H7 (cell line): ENCODE measurements at regions not wholly inside any gene's neighbourhood (a gene's known extent, or its start where the extent isn't known, plus 50 kb on each side); places are given as distances from the start of the nearest gene placed in this dataset.

Experiments used
- DNase-seq: peaks from one replicate; pipeline ENCODE4 v3.0.0; 2012
- H3K27me3 ChIP-seq: 2 replicates; pipeline ENCODE4 v1.6.0; 2011; ENCODE audit warnings: mild to moderate bottlenecking, low read length; ENCODE audit not compliant: control insufficient read depth, insufficient read depth
- H3K36me3 ChIP-seq: replicated peaks from 2 replicates; pipeline ENCODE4 v1.5.1; 2011; ENCODE audit warnings: low read length; ENCODE audit not compliant: control insufficient read depth, insufficient read depth
- H3K4me3 ChIP-seq: 2 replicates; pipeline ENCODE4 v1.5.1; 2011; ENCODE audit warnings: low read depth, mild to moderate bottlenecking, control low read depth, low read length, moderate library complexity; ENCODE audit not compliant: insufficient read depth

- Histone ChIP-seq H3K27me3 (no peaks in the 10 kb centered on the region; the same call in 1 of the 2 replicates), H3K36me3 (no peaks in the 10 kb centered on the region), H3K4me3 (no peak overlapping the region)
- no peak for DNase-seq
Observed at GRCh38 chr16:17998550-17998949, 338.0 kb downstream of the NPIPA8 start.

DNA sequence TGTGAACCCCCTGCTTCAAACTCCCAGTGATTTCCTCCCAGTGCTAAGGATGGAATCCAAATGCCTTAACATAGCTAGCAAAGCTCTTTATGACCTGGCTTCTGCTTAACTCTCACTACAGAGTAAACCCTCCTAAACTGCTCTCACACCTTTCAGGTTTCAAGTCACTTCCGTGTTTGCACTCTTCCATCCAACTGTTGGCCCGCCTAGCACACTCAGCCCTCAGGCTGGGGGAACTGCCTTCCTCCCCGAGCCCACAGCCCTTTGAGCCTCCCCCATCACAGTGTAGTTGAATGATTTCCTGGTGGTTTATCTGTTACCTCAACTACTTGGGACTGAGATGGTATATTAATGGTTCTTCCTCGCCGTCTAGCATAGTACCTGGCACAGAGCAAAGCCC is 342.5 kb downstream of the NPIPA8 start:
- H3K27me3 ChIP-seq = no peaks in the 10 kb centered on the region; the same call in 1 of the 2 replicates
- H3K4me3 ChIP-seq = no peak overlapping the region
- no peaks in the 10 kb centered on the region for H3K36me3 ChIP-seq
- DNase-seq = no peak

DNA sequence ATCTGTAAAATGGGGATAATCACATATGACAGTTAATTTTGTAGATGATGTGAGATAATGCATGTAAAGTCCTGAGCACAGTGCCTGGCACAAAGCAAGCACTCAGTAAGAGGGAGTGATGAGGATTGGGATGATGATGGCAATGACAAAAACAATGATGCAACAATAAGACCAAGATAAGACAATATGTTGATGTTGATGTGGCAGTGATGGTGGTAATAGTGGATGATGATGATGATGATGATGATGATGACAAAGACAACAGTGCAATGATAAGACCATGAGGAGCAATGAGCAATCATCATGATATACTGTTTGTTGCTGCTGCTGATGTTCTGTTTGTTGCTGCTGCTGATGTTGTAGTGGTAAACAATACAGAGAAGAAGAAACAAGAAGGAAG is 344.1 kb downstream of the NPIPA8 start:
- H3K4me3 ChIP-seq = no peak overlapping the region
- no peaks in the 10 kb centered on the region for H3K36me3 ChIP-seq
- DNase-seq = no peak
- H3K27me3 ChIP-seq = no peaks in the 10 kb centered on the region; the same call in 1 of the 2 replicates

DNA sequence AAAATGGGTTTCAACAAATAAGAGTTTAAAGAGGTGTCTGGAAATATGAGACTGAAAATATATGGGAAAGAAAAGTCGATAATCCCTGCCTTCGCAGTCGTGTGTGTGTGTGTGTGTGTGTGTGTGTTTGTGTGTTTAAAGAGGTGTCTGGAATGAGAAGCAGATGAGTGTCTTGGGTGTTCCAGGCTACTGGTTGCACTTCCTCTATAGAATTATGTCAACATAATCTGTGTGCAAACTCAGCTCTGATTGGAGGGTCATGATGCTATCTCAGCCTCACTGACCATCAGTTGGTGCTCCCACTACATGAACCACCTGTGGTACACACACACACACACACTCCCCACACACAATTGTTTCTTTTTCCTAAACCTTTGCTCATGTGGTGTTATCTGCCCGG is 347.3 kb downstream of the NPIPA8 start:
- no peaks in the 10 kb centered on the region; the same call in 1 of the 2 replicates for H3K27me3 ChIP-seq
- no peaks in the 10 kb centered on the region for H3K36me3 ChIP-seq
- DNase-seq = no peak
- no peak overlapping the region for H3K4me3 ChIP-seq

GRCh38 chr16:17988839-17989238 is 347.7 kb downstream of the NPIPA8 start:
- no peak for DNase-seq
- H3K36me3 ChIP-seq = no peaks in the 10 kb centered on the region
- H3K27me3 ChIP-seq = no peaks in the 10 kb centered on the region; the same call in 1 of the 2 replicates
- no peak overlapping the region for H3K4me3 ChIP-seq

DNA sequence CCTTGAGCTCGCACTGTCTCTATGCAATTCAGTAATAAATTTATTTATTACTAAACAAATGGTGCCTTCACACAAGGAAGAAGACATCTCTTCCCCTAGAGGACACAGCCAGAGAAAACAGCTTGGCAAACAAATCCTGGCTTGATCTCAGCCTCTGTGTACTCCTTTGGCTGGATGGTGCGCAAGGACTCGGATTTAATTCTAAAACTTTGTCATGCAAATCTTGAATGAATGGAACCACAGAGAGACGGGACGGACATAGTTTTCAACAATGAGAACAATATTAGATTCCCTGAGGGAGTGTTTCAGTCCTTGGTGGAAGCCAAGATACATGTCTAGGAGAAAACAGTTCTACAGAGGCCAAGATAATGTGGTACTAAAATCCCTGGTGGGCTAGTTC is 349.5 kb downstream of the NPIPA8 start:
- DNase-seq = no peak
- no peaks in the 10 kb centered on the region; the same call in 1 of the 2 replicates for H3K27me3 ChIP-seq
- no peak overlapping the region for H3K4me3 ChIP-seq
- no peaks in the 10 kb centered on the region for H3K36me3 ChIP-seq

- DNase-seq = no peak
- no peaks in the 10 kb centered on the region for H3K27me3 ChIP-seq
- H3K36me3 ChIP-seq = no peaks in the 10 kb centered on the region
- H3K4me3 ChIP-seq = no peak overlapping the region
Observed at GRCh38 chr16:17984810-17985209, 351.7 kb downstream of the NPIPA8 start.

GRCh38 chr16:17983847-17984639 is 352.5 kb downstream of the NPIPA8 start:
- Histone ChIP-seq H3K4me3 (no peak overlapping the region), H3K27me3 (no peaks in the 10 kb centered on the region), H3K36me3 (no peaks in the 10 kb centered on the region)
- DNase-seq = no peak

DNA sequence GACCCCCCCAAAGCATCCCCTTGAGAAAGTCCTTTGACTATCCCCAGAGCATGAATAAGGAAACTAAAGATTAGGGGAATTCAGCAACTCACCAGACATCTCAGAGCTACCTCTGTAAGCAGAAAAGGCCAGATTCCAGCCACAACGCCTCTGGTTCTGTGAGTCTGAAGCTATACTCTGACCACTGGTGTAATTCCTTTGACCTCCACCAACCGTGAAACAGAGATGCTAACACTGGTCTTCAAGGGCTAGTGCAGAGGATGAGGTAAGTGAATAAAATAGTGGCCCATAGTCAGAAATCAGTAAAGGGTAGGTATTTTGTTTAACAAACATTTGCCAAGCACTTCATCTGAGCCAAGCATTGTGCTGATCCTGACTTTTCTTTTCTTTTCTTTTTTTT is 353.4 kb downstream of the NPIPA8 start:
- H3K4me3 ChIP-seq = no peak overlapping the region
- no peaks in the 10 kb centered on the region for H3K27me3 ChIP-seq
- DNase-seq = no peak
- no peaks in the 10 kb centered on the region for H3K36me3 ChIP-seq

- Histone ChIP-seq H3K36me3 (no peaks in the 10 kb centered on the region), H3K27me3 (no peaks in the 10 kb centered on the region), H3K4me3 (no peak overlapping the region)
- DNase-seq = no peak
Observed at GRCh38 chr16:17977260-17977659, 359.3 kb downstream of the NPIPA8 start.

- Histone ChIP-seq H3K4me3 (no peak overlapping the region), H3K27me3 (no peaks in the 10 kb centered on the region), H3K36me3 (no peaks in the 10 kb centered on the region)
- DNase-seq = no peak
Observed at GRCh38 chr16:17972460-17972943, 364.0 kb downstream of the NPIPA8 start.

DNA sequence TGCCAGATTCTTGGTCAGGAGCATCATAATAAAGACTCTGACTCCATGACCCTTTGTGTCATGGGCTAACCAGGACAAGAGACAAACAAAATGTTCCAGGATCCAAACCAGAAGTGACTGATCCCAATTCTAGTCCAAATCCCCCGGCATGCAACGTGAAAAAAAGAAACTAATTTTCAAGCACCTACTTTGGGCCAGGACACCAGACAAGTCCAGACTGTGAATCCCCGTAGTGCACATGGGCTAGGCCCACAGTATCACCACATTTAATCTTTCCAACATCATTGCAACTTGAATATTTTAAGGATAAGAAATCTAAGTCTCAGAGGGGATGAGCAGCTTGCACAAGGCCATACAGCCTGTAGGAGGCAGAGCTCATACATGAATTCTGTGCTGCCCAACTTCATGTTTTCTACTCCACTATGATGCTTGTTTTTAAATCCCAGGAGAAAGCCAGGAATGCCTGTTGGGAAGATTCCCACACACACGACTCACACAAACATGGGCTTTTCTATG is 365.7 kb downstream of the NPIPA8 start:
- Histone ChIP-seq H3K36me3 (no peaks in the 10 kb centered on the region), H3K4me3 (no peak overlapping the region), H3K27me3 (no peaks in the 10 kb centered on the region)
- peak; percentile 47 for DNase-seq

- no peak for DNase-seq
- Histone ChIP-seq H3K27me3 (no peaks in the 10 kb centered on the region), H3K36me3 (no peaks in the 10 kb centered on the region), H3K4me3 (no peak overlapping the region)
Observed at GRCh38 chr16:17970157-17970765, 366.3 kb downstream of the NPIPA8 start.

DNA sequence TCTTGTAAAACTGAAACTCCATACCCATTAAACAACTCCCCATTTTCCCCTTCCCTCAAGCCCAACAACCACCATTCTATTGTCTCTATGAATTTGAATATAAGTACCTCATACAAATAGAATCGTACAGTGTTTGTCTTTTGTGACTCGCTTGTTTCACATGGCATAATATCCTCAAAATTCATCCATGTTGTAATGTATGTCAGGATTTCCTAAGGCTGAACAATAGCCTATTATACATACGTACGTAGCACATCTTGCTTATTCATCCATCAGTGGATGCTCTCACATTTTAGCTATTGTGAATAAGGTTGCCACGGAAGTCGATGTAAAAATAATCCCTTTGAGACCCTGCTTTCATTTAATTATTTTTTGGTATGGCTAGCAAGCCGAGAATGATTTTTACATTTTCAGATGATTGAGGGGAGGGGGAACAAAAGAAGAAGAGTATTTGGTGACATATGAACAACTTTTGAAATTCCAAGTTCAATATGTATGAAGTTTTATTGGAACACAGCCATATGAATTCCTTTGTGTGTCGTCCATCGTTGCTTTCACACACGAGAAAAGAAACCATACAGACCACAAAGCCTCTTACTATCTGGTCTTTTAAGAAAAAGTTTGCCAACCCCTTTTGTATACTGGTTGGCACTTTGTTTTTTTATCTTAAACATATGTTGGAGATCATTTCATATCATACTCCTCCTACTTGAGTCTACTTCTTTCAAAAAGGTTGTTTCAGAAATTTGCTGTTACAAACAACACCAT is 371.2 kb downstream of the NPIPA8 start:
- H3K36me3 ChIP-seq = no peaks in the 10 kb centered on the region
- H3K4me3 ChIP-seq = no peak overlapping the region
- no peaks in the 10 kb centered on the region for H3K27me3 ChIP-seq
- DNase-seq = no peak
